Muscle of leg (tissue), 3 donors: ENCODE measurements at regions not wholly inside any gene's neighbourhood (a gene's known extent, or its start where the extent isn't known, plus 50 kb on each side); places are given as distances from the start of the nearest gene placed in this dataset.

Experiments used
- DNase-seq: peaks from one replicate; pipeline ENCODE4 v3.0.0; 2013
- H3K27ac ChIP-seq: one replicate; pipeline ENCODE4 v1.5.1; 2013; ENCODE audit warnings: mild to moderate bottlenecking, low read length, control low read depth
- H3K27me3 ChIP-seq: one replicate; pipeline ENCODE4 v1.6.1; 2013; ENCODE audit warnings: low read length; ENCODE audit not compliant: control insufficient read depth, insufficient read depth
- H3K36me3 ChIP-seq: one replicate; pipeline ENCODE4 v1.6.1; 2013; ENCODE audit warnings: low read length; ENCODE audit not compliant: control insufficient read depth, insufficient read depth
- H3K4me1 ChIP-seq: one replicate; pipeline ENCODE4 v1.6.1; 2013; ENCODE audit warnings: low read length; ENCODE audit not compliant: control insufficient read depth, insufficient read depth
- H3K4me3 ChIP-seq: one replicate; pipeline ENCODE4 v1.5.1; 2013; ENCODE audit warnings: low read length, control low read depth
- H3K9me3 ChIP-seq: replicated peaks from 2 replicates; pipeline ENCODE4 v1.6.1; 2013; ENCODE audit warnings: low read depth, low read length; ENCODE audit not compliant: control insufficient read depth
- WGBS: methylation state at CpG from one replicate; pipeline ENCODE4 v1.1.5; 2013; ENCODE audit warnings: missing lambda C conversion rate; ENCODE audit not compliant: insufficient coverage; 5-methylcytosine and 5-hydroxymethylcytosine counted together

DNA sequence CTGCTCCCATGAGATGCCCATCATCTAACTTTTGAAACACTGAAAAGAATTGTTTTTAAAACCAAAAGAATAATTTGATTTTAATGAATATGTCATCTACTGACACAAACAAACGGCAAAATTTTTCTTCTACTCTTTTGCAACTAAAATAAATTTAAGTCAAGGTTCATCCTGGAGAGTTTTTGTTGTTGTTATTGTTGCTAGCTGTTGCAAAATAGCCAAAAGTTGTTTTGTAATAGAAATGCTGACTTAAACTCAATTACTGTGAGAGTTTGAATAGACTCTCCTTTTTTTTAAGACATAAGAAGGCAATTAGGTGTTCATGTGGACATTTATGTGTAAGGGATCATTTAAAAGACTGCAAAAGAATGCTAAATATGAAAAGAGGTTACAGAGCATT lies 146.0 kb upstream of the SEM1 start:
- DNase-seq = no peak
- no peaks in the 10 kb centered on the region for H3K9me3 ChIP-seq
- no CpG with 5 or more reads among the region's 1 CpG for WGBS
- no peaks in the 10 kb centered on the region for H3K4me1 ChIP-seq
- H3K4me3 ChIP-seq = no peak overlapping the region
- no peaks in the 10 kb centered on the region for H3K36me3 ChIP-seq
- H3K27ac ChIP-seq = no peak overlapping the region
- H3K27me3 ChIP-seq = no peaks in the 10 kb centered on the region

DNA sequence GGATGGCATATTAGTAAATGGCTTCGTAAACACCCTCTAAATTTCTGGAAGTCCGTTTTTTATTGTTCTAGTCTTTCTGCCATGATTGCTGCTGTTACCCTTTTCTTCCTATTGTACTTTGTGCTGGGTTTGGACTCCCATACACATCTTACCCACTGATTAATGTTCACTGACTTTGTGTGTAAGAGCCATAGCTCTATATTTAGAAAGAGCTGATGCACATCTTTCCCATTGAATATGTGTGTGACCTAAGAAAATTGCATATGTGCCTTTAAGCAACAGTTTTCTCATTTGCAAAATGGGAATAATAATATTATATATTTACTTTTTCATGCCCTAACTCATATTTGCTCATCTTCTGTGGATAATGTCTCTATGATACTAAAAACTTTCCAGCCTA lies 135.8 kb upstream of the DLX6 start:
- Histone ChIP-seq H3K27ac (no peak overlapping the region), H3K27me3 (no peaks in the 10 kb centered on the region), H3K4me1 (no peaks in the 10 kb centered on the region), H3K36me3 (no peaks in the 10 kb centered on the region), H3K9me3 (no peaks in the 10 kb centered on the region), H3K4me3 (no peak overlapping the region)
- DNase-seq = no peak
- no CpG with 5 or more reads among the region's 2 CpGs for WGBS

GRCh38 chr7:96870185-96870584 lies 135.2 kb upstream of the DLX6 start:
- Histone ChIP-seq H3K9me3 (no peaks in the 10 kb centered on the region), H3K27ac (no peak overlapping the region), H3K4me1 (no peaks in the 10 kb centered on the region), H3K27me3 (no peaks in the 10 kb centered on the region), H3K4me3 (no peak overlapping the region), H3K36me3 (no peaks in the 10 kb centered on the region)
- WGBS = no CpG with 5 or more reads among the region's 2 CpGs
- no peak for DNase-seq

GRCh38 chr7:96870934-96871333 lies 134.4 kb upstream of the DLX6 start:
- Histone ChIP-seq H3K4me3 (no peak overlapping the region), H3K36me3 (no peaks in the 10 kb centered on the region), H3K9me3 (no peaks in the 10 kb centered on the region), H3K4me1 (no peaks in the 10 kb centered on the region), H3K27me3 (no peaks in the 10 kb centered on the region), H3K27ac (no peak overlapping the region)
- DNase-seq = no peak

DNA sequence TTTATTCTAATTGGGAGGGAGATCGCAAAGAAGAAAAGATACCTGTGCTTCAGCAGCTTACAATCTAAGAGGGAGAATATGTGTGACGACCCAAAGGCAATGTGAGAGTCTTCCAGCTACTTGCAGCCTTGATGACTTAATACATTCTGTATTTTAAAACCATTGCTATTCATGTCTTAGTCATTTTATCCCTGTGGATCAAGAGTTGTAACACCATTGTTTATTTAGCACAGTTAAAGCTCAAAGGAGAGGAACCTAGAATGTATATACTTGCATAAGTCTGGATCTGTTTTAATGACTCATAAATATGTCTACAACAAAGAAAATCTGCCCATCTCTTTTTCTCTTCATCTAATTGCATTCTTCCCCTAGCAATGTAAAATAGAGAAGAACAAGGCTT lies 117.9 kb upstream of the DLX6 start:
- Histone ChIP-seq H3K27me3 (no peaks in the 10 kb centered on the region), H3K4me1 (no peaks in the 10 kb centered on the region), H3K4me3 (no peak overlapping the region), H3K27ac (no peak overlapping the region), H3K9me3 (no peaks in the 10 kb centered on the region), H3K36me3 (no peaks in the 10 kb centered on the region)
- no CpG with 5 or more reads among the region's 2 CpGs for WGBS
- DNase-seq = no peak

DNA sequence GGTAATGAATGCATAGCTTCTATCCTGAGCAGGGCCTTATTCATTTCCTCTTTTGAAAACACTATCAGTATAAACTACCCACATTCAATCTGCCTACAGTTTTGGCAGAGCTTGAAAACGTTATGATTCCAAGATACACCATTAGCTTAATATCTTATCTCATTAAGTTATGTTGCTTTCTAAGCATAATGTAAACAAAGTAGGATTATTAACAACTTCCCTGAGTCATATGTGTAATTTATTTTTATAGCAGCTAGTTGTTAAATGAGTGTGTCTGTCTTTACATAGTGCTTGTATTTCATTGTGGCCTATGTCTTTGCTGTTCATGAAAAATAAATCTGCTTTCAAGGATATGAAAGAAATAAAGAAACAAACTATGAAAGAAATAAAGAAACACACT lies 106.2 kb upstream of the DLX6 start:
- DNase-seq = no peak
- Histone ChIP-seq H3K27me3 (no peaks in the 10 kb centered on the region), H3K27ac (no peak overlapping the region), H3K36me3 (no peaks in the 10 kb centered on the region), H3K4me1 (no peaks in the 10 kb centered on the region), H3K4me3 (no peak overlapping the region), H3K9me3 (no peaks in the 10 kb centered on the region)
- WGBS = no CpG with 5 or more reads among the region's 1 CpG

DNA sequence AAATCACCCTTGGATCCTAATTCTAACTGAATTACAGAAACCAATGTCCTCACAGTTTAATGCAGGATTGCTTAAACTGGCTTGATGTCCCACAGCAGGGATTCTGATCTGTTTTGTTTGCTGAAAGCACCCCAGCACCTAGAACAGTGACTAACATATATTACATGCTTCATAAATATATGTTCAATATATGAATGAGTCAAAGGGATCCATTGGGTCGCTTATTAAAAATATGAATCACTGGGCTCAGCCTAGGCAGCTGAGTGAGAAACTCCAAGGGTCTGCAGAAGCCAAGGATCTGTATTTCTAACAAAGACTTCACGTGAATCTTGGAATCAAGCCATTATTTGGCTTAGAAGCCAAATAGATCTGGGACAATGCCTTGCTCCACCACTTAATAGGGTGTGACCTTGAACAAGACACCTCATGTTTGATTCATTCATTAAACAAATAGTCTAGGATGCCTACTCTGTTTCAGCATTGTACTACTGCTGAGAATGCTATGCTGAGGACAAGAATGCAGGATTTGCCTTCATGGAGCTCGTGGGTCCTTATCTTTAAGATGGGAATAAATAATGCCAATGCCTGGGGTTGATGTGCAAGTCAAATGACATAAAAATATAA lies 103.4 kb upstream of the DLX6 start:
- Histone ChIP-seq H3K4me3 (no peak overlapping the region), H3K27me3 (no peaks in the 10 kb centered on the region), H3K9me3 (no peaks in the 10 kb centered on the region), H3K36me3 (no peaks in the 10 kb centered on the region), H3K27ac (no peak overlapping the region), H3K4me1 (no peaks in the 10 kb centered on the region)
- no peak for DNase-seq
- 57% methylated on average over 1 of the region's 3 CpGs for WGBS

DNA sequence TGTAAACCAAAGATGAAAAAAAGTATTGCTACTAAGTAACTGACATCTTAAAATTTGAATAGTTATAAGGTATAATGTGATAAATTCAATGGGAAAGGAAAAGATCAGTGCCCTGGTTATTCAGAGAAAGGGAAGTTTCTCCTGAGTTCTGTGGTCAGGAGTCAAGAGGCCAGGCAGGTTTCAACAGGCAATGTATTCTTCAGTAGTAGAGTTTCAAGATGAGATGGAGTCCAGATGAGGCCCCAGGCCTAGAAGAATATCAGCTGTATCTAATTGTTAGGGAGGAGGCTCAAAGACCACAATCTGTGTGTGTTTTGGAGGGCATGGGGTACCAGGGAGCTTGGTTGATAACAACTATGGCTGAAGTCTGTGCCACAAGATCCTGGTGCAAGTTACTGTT lies 101.4 kb upstream of the DLX6 start:
- no peak for DNase-seq
- H3K27ac ChIP-seq = no peak overlapping the region

DNA sequence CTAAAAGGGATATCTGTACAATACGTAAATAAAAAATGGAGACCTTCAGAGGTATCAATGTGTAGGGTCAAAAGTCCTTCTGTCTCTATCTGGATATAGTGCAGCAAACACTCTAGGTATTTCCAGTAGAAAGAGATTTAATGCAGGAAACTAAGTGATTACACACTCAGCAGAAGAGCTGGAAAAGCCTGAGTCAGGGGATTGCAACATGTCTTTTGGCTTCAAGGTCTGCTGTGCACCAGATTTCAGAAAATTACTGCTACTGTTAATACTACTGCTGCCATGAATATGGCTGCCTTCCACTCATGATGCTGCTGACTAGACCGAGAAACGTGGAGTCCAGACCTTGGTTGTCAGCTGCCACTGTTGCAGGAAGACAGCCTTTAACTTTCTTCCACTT lies 94.9 kb upstream of the DLX6 start:
- no peak for DNase-seq
- WGBS = 93% methylated on average over 2 of the region's 3 CpGs
- no peak overlapping the region for H3K27ac ChIP-seq
- no peak overlapping the region for H3K4me3 ChIP-seq
- no peaks in the 10 kb centered on the region for H3K4me1 ChIP-seq
- H3K9me3 ChIP-seq = no peaks in the 10 kb centered on the region
- H3K27me3 ChIP-seq = no peaks in the 10 kb centered on the region
- no peaks in the 10 kb centered on the region for H3K36me3 ChIP-seq

More for the DNA sequence above, 101.4 kb upstream of the DLX6 start:
- Histone ChIP-seq H3K4me1 (no peaks in the 10 kb centered on the region), H3K4me3 (no peak overlapping the region), H3K27me3 (no peaks in the 10 kb centered on the region), H3K36me3 (no peaks in the 10 kb centered on the region), H3K9me3 (no peaks in the 10 kb centered on the region)

DNA sequence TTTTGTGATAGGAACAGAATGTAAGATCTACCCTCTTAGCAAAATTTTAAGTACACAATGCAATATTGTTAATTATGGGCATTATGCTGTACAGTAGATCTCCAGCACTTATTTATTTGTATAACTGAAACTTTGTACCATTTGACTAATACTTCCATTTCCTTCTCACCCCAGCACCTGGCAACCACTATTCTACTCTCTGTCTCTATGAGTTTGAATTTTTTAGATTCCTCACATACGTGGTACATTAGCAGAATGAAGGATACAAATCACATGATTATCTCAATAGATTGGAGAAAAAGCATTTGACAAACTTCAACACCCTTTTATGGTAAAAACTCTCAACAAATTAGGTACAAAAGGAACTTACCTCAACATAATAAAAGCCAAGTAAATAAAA lies 90.3 kb upstream of the DLX6 start:
- no CpG with 5 or more reads among the region's 1 CpG for WGBS
- Histone ChIP-seq H3K4me1 (no peaks in the 10 kb centered on the region), H3K36me3 (no peaks in the 10 kb centered on the region), H3K9me3 (no peaks in the 10 kb centered on the region), H3K27me3 (no peaks in the 10 kb centered on the region), H3K27ac (no peak overlapping the region), H3K4me3 (no peak overlapping the region)
- no peak for DNase-seq

DNA sequence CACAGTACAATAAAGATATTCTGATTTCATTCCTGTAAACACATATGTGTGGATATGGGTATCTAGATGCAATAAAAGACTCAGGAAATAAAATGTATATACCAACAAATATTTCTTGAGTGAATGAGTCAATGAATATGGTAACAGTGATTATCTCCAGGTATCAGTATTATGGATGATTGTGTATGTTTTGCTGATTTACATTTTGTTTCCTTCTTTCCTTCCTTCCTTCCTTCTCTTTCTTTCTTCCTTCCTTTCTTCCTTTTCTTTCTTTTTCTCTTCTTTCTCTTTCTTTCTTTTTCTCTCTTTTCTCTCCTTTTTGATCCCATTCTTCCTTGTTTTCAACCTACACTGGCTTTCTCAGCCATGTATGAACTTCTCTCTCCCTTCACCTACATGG lies 85.3 kb upstream of the DLX6 start:
- H3K4me3 ChIP-seq = no peak overlapping the region
- H3K4me1 ChIP-seq = no peaks in the 10 kb centered on the region
- no peak for DNase-seq
- no peaks in the 10 kb centered on the region for H3K27me3 ChIP-seq
- H3K9me3 ChIP-seq = no peaks in the 10 kb centered on the region
- H3K27ac ChIP-seq = no peak overlapping the region
- no peaks in the 10 kb centered on the region for H3K36me3 ChIP-seq
